ENCODE measurements at regions not wholly inside any gene's neighbourhood (a gene's known extent, or its start where the extent isn't known, plus 50 kb on each side); places are given as distances from the start of the nearest gene placed in this dataset.

DNA sequence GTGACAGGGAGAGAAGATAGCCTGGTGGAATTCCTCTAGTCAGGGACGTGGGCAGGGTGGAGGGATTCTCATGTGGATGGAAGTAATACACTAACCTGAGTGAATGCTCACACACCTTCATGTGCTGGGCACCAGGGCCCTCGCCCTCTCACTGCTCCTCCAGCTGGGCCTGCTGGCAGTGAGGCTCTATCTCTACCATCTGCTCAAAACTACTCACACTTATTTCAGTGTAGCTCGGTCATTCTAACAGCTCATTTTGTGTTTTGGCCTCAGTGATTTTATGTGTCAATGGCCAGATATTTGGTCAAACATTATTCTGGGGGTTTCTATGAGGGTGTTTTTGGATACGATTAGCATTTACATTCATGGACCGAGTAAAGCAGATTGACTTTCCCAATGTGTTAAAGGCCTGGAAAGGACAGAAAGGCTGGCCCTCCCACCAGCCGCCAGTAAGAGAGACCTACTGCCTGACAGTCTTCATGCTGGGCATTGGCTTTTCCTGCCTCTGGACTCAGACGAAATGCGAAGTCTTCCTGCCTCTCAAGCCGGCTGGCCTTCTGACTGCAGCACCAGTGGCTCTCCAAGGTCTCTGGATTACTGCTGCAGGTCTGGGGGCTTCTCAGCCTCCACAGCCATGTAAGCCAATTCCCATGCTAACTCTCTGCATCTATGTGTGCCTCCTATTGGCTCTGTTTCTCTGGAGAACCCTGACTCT is 335.4 kb downstream of the CXCL12 start:
- no peak for DNase-seq

DNA sequence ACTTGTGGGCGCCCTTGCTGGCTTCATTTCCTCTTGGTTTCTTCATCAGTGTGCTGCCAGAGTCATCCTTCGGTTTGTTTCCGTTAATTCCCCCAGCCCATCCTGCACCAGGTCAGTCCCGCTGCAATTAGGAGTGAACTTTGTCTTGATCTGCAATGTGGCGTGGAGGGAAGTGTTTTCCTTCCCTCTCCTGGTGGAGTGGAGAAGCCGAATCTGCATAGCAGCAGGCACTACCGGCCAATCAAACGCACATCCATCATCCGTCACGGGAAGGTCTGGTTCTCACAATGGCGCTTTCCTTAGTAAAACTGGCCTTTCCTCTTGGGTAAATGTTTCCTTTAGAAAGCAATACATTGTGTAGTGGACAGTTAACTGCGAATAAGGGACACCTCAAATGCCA is 337.5 kb downstream of the CXCL12 start:
- no peak for DNase-seq

DNA sequence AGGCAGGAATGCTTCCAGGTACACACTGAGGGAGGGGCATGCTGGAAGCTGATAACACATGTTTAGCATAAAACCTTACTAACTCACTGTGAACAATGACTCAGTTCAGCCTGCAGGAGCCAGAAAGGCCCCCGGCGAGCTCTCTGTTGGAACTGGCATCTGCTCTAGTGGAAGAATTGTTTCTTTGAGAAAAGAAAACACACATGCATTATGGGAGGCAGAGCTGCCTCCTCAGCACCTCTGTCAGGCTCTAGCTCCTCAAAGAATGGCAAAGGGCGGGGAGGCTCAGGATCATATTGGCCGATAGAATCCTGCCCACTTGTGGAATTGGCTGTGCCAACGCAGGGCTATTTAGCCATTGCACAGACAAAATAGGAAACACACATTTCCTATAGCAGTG is 338.3 kb downstream of the CXCL12 start:
- DNase-seq: no peak

DNA sequence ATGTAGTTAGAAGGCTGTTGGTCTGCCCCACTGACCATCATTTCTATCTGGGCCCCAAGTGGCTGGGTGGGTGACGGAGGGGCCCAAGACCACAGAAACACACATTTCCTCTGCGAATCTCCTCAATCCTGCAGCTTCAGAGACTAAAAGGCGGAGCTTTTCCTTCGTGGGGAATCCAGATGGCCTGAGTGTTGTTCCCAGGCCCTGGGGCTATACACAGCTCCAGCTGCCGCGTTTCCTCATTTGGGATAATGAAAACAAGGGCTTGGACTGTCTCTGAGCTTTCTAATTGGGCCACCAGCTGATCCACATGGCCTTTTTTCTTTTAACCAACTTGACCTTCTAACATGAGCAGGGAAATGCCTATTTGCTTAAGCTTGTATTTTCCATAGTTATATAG is 339.9 kb downstream of the CXCL12 start:
- no peak for DNase-seq

DNA sequence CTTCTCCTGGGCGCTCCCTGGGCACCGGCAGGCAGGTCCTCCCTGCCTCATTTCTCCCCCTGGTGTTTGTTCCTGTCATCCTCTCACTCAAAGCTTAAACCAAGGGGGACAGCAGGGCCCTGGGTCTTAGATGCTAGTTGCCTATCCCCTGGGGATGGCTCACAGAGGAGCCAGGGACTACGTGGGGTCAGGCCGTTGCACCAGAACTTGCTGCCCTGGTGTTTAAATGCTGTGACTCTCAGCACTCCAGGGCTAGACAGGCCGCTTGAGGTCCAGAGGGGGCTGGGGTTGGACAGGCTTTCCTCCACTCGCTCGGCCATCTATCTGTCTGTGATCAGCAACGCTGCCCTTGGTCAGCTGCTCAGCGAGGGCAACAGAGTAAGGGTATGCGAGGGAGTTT is 340.3 kb downstream of the CXCL12 start:
- DNase-seq: no peak

DNA sequence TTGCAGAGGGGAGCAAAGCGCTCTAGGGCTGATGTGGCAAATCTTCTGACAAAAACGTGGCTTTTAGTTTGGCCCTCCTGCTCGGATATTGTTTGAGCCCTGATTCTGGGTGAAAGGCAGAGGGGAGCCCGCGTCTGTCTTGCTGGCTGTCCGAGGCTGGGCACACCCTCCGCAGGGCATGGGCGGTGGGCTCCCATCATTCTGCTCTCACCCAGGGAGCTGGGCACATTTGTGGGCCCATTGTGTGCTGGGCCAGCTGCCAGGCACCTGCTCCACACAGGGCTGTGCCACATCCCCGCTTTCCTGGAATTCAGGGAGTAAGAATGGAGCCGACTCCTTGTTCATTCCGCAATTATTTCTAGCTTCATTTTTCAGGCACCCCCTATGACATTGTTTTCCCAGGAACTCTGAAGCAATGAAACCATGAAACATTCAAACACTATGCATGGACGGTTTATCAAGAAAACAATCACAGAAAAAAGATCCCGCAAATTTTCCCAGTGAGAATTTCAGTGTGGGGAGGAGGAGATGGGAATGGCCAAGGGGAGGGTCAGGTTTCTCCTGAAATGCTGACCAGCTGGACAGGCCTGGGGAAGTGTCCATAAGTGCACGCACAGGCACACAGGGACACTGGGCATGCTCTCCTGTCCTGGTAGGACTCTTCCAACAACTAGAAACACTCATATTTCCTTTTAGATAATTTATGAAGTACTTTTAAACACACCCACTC is 341.1 kb downstream of the CXCL12 start:
- DNase-seq: no peak

DNA sequence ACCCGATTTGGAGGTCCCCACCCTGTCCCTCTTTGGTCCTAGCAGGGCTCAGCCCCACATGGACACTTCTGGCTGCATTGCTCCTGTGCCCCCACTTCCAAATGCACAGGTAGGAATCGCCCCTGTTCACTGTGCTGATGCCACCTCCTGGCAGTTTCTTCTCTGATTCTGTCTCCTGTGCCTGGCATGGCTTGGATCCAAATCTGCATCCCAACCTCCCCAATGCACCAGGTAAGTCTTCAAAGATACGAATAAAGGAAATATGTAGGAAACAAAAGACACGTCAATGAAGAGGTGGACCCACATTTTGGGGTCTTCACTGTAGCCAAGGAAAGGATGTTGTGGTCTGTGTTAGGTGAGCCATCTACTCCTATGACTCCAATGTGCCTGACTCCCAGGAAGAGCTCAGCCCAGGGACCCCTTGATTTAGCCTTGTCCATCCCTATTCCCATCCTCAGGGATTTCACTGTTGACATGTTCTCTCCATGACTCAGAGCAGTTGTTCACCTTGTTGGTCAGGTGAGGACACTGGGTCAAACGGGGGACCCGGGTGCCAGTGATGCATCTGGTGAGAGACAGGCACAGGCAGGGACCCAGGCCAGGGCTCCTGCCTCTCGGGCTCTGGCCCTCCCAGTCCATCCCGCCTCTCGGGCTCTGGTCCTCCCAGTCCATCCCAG is 341.8 kb downstream of the CXCL12 start:
- DNase-seq: no peak

DNA sequence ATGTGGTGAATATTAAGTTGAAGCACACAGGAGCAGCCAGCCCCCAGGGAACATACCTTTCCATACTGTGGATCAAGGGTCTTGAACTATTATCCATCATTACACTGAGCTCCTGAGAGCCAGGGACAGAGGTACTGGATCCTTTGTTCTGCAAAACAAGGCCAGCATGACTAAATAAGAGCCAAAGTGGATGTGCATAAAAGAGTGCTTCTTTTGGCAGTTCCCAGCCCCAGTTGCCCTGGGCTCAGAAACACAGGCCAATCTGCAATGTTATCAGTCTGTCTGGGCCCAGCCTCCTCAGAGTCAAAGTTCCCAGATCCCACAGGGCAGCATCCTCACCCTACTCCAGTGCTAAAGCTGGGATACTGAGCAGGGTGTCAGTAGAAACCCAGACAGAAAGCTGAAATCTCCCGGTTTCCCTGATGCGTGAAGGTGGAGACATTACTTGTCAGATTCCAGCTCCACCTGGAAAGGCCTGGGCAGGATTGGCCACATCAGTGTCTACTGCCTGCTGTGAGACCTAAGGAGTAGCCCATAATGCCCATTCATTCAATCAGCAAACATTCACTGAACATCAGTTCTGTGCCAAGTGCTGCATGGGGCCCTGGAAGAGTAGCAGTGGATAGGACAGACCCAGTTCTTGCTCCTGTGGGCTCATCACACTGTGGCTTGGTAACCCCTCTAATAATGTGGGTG is 342.7 kb downstream of the CXCL12 start:
- DNase-seq: no peak

DNA sequence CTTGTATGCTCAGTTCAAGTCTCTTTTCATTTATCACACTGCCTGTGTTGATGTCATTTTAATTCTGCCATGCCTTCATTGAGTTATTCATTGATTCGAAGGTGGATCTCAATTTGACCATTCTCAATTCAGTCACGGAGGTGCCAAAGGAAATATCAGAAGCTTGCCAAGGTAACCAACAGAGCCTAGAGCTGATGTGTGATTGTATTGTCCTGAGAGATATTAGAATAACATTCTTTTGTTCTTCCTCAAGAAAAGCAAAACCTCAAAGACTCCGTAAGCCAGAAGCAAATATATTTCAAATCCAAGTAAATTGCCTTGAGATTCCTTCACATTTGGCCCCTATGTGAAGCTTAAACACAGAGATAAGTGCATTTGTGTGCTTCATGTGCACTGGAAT is 345.3 kb downstream of the CXCL12 start:
- DNase-seq: no peak

DNA sequence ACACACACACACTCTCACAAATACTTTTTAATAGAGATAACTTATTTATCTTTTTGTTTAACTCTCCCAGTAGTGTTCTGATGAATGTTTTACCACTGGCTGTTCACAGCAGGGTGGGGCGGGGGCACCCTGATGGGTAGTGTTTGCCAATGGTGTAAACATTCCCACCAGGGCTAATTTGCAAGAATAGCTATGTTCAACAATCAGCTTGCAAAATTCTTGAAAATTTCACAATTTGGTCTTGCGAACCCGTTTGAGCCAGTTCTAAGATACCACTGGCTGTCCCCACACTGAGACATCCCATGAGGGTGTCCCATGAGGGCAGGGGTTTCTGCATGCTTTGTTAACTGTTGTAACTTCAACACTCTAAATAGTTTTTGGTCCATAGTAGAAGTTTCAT is 348.5 kb downstream of the CXCL12 start:
- no peak for DNase-seq

DNA sequence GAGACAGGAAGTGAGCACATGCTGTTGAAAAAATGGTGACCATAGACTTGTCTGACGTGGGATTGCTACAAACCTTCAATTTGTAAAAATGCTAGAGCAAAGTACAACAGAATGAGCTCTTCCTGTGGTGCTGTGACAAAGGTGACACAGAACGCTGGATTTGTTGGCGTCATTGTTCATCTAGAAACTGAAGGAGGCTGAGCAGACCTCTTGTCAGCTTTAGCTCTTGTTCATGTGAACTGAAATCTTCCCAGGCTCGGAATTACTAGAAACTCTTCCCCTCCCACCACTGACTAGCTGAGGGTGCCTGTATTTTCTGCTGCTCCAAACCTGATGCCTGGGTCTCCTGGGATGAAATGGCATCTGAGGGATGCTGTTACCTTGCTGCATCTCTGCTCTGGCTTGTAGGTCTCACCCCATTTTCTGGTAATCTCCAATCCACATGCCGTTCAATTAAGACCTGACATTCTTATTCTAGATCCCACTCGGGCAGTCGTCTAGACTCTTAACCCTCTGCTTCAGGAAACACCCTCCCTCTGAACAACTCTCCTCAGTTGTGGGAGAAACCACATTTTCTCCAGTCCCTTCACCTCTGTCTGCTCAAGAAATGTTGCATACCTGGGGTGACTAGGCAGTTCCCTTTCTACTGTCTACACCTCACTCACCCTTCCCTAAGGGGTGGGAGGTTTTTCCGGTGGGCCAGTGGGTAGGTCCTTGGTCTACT is 349.3 kb downstream of the CXCL12 start:
- DNase-seq: no peak

DNA sequence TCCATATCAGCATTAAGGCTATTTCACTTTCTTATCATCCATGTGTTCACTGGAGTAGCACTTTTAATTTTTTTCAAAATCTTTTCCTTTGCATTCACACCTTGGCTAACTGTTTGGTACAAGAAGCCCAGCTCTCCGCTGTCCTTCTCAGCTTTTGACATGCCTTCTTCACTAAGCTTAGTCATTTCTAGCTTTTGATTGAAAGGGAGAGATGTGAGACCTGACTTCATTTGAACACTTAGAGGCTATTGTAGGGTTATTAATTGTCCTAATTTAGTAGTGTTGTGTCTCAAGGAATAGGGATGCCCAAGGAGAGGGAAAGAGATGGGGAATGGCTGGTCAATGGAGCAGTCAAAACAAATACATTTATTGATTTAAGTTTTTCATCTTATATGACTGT is 350.0 kb downstream of the CXCL12 start:
- no peak for DNase-seq

DNA sequence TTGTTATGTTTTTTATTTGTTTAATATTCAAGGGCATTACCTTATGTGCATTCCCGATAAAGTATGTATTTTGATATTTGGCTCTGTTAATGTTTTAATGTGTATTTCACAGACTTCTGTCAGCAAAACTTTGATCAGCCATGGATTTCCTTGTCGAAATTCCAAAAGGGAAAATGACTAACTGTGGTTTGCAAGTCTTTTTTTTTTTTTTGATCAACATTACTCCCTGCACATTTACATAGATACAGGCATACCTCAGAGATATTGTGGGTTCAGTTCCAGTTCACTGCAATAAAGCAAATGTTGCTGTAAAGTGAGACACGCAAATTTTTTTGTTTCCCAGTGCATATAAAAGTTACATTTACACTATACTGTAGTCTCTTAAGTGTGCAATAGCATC is 351.9 kb downstream of the CXCL12 start:
- no peak for DNase-seq

DNA sequence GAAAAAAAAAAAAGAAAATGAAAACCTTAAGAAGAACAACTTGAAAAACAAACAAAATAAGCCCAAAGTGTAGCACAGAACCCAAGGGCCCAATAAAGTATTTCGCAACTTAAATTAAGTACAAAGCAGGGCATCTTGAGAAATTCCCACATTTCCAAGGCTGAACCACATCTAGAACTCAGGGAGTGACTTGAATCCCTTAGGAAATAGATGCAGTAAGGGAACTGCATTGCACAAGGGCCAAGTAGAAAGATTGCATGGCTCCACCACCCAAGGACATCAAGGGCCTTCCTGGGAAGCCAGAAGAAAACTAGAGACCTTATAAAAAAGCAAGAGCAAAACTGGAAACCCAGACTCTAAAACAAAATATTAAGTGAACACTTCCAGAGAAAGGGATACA is 352.7 kb downstream of the CXCL12 start:
- no peak for DNase-seq

DNA sequence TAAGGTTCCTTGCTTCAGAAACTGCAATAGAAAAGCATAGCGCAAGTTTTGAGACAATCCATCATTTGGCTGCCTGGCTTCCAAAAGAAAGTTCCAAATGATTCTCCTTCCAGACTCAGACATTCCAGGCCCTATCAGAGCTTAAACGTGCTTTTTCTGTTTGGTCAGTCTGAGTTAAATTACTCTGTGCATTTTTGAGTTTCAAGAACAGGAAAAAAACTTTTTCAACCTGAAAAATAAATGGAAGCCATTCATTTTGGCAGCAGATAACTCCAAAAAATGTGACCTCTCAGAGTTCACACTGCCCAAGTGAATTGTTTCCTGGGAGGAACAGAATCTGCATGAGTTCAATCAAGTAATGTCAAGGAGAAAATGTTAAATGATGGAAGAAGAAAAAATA is 354.2 kb downstream of the CXCL12 start:
- no peak for DNase-seq

DNA sequence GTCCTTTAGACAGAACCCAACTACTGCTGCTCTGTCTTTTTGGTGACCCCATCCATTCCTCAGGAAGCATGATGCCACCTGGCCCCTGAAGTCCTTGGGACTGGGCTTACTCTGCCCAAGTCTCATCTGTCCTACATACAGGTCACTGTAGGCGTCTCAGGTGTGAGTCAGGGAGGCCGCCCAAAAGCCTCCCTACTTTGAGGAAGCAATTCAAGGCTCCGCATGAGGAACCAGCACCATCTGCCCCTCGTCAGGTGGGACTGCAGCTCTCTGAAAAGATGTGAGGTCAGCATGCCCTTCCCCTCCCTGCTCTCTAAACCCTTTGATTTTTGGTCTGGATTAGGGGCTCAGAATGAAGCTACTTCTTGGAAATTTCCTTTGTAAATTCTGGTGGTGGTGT is 354.8 kb downstream of the CXCL12 start:
- DNase-seq: no peak

DNA sequence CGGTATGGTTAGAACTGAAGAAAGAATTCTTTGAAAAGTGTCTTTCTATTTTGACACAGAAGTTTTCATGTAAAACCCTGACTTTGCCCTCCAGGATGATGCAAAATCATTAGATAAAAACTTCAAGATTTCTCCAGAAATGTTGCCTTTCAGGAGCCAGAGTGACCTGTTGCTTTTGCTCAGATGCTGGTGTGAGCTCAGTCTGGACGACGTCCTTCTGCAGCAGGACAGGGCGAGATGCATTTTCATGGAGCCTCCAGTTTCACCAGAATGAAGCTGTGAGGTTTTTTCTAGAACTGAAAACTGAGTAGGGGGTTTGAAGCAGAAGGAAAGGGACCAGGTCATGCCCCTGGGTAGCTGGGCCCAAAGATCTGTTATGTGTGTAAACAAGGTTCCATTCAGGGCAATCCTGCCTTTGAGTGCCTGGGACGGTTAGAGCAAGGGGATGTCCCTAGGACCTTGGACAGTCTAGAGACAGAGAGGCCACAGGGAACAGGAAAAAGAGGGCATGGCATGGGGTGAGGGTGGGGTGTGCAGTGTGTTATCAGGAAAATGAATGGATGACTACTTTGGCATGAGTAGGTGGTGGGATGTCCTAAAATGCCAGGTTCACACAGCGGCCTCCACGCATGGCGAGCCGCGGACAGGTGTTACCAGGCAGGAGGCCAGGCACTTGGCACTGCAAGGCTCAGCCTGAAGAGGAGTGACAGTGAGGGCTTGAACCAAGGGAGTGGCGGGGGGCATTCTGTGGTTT is 356.3 kb downstream of the CXCL12 start:
- no peak for DNase-seq

DNA sequence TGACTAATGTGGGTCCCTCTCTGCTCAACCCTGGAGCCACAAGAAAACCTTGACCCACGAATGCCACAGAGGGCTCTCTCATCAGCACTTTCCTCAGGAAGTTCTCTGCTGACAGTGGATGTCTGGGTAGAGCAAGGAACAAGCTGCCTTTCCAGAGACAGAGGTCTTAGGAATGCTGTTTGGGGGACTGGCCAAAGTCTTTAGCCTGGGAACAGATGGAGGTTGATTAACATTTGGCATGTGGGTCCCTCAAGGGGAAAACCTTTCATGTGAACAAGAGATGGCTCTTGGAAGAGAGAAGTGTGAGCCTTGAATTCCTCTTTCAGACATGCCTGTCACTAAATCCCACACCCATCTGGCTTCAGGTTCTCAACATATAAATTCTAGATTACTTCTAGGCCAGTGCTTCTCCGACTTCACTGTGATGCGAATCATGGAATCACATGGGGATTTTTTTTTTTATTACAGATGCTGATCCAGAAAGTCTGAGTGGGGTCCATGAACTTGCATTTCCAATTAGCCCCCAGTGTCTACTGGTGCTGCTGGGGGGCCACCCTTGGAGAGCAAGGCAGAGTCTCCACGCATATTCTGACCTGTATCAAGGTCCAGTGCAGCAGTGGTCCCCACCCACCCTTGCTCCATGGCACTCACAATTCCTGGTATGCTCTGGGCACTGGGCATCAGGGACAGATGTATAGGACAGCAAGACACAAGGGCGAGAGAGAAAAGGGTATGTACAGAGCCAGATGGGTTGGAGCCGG is 360.4 kb downstream of the CXCL12 start:
- DNase-seq: no peak

DNA sequence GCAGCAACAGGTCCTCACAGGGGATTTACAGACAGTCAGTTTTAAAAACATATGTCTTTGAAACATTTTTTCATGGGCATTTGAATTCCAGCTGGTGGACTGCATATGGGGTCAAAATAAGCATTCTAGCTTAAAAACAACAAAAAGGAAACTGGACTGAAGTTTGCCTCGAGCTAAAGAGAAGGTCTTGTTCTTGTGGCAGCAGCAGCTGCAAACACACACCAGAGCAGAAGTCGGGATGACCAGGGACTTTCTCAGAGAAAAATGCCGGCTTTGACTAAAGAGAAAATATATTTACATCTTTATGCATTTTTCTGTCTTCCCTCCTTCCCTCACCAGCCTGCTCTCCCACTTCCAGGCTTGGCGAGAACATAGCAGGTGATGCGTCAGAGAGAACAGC is 361.4 kb downstream of the CXCL12 start:
- DNase-seq: no peak

DNA sequence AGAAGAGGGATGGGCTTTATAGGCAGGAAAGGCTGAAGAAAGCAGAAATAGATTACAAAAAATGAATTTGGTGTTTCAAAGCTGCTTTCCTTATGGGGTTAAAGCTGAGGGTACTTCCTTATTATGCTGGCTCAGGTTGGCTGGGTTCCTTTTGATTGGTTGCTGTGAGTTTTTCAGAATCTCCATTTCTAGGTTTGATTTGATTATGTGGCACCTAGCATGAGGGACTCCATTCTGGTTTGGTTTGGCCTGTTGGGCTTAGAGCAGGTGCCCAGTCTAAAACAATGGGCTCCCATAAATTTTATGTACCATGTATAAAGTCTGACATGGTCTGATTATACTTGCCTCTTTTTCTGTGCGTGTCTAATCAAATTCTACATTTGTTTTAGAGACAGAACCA is 362.7 kb downstream of the CXCL12 start:
- DNase-seq: no peak

DNA sequence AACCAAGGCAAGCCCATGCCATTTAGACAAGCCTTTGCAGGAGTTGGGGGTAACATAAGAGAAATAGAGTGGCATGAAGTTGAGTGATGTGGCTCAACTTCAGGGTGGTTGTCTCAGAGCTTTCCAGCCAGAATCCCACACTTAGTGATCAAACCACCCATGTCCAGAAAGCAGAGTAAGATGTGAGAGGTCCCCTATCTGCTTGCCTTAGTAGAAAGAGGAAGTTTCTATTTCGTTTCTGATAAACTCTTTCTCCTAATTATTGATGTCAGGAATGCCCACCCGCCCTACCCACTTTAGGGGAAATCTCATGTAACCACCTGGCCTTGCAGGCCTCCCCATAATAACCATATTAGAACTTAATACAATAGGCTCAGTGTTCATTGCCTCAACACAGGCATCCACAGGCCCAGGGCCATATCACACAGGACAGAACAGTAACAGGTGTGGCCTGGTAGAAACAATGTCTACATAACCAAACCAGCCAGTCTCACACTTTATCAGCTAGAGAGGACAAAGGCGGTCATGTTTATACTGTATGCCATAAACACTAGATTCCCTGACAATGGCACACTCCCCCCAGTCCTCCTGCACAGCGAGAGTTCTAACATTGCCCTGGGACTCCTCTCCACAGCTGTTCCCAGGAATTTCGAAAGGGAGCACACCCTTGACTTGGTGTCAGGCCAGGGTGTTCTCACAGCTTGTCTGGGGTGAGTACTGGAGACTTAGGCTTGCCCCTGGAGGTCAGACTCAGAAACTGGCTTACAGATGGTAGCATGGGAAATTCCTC is 364.4 kb downstream of the CXCL12 start:
- DNase-seq: no peak

All from NCI-H526 treated with DMSO at 0.1 percent for 48 hours (cell line).